ENCODE measurements at regions not wholly inside any gene's neighbourhood (a gene's known extent, or its start where the extent isn't known, plus 50 kb on each side); places are given as distances from the start of the nearest gene placed in this dataset.
"Not testable (repeated sequence)": the region's sequence is repeated elsewhere in the genome, so short reads cannot be mapped to it uniquely, and the experiment has no call there.

DNA sequence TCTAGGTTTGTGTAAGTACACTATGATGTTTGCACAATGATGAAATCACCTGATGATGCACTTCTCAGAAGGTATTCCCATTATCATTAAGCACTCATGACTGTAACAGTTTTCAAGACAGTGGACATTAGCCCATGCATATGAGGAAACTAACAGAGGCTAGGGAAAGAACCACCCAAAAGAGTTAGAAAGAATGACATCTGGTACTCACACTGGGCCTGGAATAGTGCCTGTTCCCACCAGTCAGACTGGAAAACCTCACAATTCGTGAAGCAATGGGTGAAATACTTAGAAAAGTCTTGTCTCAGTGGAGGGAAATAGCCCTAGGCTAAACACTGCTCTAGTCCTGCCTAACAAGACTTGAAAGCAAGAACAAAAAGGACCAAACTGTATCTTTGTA lies 117.4 kb upstream of the GDNF start:
- DNase-seq: no peak

GRCh38 chr5:37955748-37956147 lies 115.9 kb upstream of the GDNF start:
- no peak for DNase-seq

DNA sequence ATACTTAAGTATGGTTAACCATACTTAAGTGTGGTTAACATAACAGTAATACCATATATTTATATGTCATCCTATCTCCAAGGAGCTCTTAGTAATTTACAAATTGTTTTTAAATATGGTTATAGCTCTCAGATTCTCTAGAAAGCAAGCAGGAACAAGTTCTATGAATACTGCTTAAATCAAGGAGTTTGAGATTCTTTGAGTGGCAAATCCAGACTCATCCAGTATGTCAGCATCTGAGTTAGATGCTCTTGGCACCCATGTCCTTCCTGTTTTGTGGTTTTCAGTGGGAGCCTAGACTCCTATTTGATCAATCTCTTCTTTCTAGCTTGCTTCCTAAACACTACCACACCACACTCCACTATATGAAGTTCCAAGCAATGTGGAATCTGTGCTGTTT lies 114.7 kb upstream of the GDNF start:
- no peak for DNase-seq

GRCh38 chr5:37951946-37952721 lies 112.3 kb upstream of the GDNF start:
- no peak for DNase-seq

DNA sequence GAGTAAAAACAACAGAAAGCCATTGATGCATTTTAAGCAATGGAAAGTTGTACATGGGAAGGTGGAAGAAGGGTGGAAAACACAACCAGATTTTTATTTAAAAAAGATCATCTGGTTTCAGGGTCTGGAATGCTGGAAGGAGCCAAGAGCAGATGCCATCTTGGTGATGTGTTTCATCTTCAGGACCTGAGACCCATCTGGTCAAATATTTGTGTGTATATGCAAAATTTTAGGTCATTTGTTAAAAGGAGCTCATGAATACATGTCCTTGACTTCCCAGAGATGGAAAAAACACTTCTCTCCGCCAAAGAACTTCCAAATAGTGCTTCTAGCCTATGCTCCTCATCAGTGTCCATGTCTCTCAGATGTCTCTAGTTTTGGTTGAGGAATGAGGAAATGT lies 110.6 kb upstream of the GDNF start:
- no peak for DNase-seq

DNA sequence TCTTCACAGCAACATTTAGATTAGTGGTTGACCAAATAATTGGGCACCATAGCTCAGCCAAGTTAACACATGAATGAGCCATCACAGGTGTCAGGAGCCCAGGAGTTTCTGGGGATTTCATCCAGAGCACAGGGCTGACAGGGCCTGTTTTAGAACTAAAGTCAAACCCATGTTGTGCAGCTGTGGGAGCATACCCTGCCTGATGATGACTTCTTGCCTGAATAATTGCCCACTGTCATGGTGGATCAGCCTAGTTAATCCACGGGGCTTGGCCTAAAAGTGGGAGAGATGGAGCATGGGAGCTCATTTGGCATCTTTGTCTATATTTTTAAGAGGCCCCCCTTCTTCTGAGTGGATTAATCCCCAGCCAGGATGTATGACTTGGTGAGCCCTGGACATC lies 105.6 kb upstream of the GDNF start:
- DNase-seq: no peak

- DNase-seq: not testable (repeated sequence)
These were observed 103.3 kb upstream of the GDNF start for GRCh38 chr5:37943136-37943535.

DNA sequence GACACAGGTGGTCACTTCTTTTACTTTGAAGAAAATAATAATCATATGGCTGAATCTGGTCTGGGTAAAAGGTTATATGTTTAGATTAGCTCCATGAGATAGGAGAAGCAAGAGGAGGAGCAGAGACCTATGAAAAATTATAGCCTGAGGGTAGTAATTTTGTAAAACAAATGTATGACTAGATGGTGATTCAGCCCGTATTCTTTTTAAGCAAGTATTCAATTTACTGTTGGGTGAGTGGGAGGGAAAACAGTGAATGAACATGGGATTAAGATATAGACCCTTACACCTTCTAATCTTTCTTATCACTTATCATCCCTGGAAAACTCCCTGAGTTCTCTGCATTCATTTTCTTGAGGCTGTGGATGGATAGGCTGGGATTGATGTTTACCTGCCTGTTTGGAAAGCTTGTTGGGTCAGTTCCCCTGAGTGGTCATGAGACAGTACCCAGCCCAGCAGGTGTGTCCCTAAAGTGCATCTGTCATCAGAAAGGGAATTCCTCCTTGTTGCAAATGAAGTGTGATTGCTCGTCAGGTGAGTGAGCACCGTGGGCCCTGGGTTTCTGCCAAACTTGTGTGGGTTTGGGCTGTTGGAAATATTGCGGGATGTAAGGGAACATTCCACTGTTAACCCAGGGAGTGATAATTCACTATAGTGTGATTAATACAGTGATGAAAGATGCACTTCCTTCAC lies 101.2 kb upstream of the GDNF start:
- no peak for DNase-seq

GRCh38 chr5:37938861-37939260 lies 99.0 kb upstream of the GDNF start:
- DNase-seq: no peak

DNA sequence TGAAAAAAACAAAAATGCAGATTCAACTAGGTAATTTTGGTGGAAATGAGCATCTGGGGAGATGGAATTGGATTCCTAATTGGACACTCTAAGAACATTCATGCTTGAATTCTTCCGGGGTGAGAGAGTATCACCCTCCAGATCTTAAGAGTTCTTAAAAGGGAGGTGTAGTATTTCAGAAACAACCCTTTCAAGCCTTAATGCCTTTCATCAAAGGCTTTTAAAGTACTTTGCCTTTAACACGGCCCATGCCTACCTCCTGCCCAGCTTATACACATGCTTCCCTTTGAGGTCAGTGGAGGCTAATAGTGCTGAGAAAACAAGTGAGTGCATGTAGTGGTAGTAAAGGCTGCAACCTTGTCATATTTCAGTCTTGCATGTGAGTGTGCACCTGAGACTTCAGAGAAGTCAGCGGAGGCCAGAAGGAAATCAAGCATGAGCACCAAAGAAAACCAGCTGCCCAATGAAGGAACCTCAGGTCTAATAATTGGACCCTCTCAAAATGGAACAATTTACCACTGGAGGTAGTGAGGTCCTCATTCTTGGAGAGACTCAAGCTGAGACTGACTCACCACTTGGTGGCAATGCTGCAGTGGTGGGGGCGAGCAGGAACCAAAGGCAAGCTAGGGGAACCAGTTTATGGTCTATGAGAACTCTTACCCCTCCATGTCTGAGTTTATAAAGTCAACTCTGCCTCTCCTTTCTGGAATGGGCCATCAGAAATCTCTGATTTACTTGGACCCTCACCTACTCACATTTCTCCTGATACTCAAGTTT lies 98.4 kb upstream of the GDNF start:
- no peak for DNase-seq

DNA sequence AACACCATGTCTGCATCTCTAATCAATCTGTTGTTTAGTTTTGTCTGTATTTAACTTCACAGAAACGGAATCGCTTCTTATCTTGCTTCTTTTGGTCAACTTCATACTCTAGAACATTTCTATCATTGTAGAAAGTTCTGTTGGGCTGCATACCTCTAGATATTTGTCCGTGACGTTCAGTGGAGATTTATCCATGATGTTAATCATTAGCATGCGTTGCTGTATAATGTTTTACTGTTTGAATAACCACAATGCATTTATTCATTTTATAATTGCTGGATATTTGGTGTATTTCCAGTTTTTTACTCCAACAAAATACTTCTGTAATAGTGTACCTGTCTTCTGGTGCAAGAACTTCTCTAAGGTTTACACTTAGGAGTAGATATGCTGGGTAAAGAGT lies 96.2 kb upstream of the GDNF start:
- DNase-seq: no peak

GRCh38 chr5:37933576-37933975 lies 93.7 kb upstream of the GDNF start:
- DNase-seq: no peak

DNA sequence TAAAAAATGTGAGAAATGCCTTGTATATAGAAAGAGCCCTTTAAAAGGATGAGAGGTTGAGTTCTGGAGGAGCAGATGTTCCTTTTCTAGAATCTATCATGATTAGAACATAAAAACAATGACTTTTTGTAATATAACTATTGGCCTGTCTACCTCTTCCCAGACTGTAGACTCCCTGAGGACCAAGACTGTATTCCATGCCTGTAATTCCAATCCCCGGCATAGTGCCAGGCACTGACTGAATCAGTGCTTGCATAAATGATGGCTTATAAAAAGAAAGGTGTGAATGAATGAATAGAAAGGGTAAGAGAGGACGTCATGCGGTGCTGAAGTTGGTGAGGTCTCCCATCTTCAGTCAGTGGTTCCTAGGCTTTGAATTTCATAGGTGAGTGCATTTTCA lies 92.6 kb upstream of the GDNF start:
- DNase-seq: no peak

DNA sequence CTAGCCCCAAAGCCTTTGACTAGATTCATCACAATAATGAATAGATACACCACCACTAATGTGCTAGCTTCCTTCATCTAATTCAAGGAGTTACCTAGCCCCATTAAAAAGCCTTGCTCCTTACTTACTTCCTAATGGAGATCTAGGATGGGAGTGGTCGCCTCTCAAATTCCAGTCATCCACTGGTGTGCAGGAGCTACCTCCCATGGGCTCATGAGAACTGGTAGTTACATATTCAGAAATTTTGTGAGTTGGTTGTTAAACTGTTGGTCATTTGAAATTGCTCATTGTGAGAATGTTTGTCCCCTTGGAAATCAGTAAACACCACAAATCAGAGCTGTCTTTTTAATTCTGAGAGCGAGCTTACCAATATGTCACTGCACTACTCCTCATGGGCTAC lies 91.7 kb upstream of the GDNF start:
- no peak for DNase-seq

- no peak for DNase-seq
These were observed 90.5 kb upstream of the GDNF start for GRCh38 chr5:37930350-37930749.

GRCh38 chr5:37929791-37930190 lies 90.0 kb upstream of the GDNF start:
- no peak for DNase-seq

DNA sequence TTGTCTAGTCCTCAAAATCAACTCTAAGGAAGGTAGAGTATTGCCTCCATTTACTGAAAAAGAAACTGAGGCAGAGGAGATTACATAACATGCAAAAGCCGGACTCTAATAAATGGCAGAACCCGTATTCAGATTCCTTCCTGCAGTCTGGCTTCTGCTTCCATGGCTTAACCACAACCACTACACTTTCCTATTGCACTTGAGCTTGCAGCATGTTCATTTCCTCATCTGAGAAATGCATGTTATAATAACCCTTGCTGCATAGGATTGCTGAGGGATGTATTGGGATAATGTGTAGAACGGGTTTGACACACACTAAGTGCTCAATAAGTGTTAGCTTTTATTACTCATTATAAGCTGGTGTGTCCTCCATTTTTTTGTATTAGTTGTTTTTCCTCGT lies 87.9 kb upstream of the GDNF start:
- not testable (repeated sequence) for DNase-seq

DNA sequence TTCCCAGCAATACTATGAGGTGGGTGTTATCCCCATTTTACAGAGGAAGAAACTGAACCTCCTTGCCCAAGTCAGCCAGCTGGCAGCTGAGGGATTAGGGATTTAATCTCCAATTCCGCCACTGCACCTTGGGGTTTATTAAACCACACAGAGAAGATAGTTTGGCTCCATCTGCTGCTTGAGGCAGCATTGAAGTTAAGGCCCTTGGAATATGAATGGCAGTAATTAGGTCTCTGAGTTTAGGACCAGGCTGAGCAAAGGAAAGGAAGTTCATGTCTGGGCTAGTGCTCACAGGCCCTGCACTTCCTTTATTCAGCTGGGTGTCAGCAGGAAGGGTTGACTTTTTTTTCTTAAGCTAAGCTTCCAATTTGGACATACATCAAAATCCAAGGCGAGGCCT lies 86.9 kb upstream of the GDNF start:
- no peak for DNase-seq

DNA sequence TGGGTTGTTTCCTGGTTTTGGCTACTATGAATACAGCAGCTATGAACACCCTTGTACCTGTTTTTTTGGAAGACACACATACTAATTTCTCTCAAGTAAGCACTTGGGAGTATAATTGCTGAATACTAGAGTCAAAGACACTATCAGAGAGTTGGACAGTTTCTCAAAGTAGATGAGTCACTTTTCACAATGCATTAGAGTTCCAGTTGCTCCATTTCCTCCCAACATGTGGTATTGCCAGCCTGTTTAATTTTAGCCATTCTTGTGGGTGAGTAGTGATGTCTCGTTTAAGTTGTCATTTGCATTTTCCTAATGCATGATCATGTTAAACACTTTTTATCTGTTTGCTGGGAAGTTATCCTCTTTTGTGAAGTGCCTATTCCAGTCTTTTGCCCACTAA lies 81.6 kb upstream of the GDNF start:
- DNase-seq: no peak

DNA sequence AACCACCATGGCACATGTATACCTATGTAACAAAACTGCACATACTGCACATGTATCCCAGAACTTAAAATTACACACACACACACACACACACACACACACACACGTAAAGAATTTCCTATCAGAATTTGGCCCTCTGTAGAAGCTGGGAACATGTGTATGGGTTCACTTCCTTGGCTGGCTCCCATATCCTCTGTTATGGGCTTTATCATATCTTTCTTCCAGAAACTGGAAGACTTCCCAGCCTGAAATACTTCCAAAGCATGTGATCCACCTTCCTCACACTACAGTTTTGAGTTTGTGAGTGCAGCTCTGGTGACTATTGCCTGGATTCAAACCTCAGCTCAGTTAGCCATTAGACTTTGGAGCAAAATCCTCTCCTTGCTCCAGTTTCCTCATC lies 78.6 kb upstream of the GDNF start:
- DNase-seq: no peak

DNA sequence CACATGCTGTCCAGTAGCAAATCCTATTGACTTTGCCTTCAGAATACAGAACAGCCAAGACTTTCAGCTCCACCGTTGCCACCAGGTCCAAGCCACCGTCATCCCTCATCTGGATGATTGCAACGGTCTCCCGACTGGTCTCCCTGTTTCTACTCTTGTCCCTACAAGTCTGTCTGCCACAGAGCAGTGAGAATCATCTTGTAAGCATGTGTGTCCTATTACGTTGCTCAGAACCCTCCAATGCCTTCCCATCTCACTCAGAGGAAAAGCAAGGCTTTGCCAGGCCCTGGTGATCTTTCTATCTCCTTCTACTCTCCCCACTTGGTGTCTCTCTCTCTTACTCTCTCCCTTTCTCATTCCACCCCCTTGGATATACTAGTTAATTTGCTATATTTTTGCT lies 76.7 kb upstream of the GDNF start:
- no peak for DNase-seq

DNA sequence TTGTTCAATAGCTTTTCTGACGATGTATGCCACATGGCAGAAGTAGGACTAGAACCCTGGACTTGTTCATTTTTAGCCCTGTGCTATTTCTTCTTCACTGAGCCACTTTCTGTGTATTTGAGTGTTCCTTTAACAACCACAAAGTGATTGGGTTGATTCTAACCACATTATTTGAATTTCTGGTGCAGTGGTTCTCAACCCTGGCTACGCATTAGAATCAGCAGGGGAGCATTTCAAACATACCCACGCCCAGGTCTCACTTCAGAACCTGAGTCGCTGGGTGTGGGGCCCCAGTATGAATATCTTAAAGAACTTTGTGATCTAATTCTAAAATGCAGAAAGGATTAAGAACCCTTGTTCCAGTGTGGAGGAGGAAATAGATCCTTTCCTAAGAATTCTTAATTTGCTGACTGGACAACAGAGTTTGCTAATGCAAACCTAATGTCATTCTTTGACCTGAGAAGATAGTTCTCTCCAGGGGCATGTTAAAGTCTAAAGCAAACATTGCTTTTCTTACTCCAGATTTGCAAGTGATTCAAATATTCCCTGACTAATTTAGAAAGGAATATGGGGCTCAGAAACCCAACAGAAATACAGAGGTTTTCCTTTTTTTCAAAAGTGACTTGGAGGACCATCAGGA lies 75.4 kb upstream of the GDNF start:
- no peak for DNase-seq

DNA sequence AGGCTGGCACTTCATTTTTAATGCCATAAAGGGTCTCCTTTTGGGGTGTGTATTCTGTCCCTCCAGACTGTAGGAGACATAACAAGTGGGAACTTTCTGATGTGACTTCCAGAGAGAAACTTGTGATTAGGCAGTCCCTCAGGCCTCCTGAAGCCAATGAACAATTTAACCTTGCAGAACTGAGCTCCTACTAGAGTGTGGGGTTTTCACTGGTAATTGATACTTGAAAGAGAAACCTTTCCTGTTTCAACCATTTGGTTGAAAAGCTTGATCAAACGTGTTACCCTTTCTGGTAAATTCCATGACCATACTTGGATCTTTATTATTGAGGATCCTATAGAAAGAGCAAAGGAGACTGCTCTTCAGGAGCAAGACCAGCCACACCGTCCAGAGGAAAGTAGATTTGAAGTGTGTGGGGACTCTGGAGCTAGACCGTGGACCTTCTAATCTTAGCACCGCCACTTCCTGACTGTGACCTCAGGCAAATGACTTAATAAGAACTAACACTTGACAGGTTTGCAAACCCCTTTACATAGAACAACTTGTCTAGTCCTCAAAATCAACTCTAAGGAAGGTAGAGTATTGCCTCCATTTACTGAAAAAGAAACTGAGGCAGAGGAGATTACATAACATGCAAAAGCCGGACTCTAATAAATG lies 69.9 kb upstream of the GDNF start:
- DNase-seq: not testable (repeated sequence)

Data from amniotic stem cell (primary cell).